C4-2B (cell line): ENCODE measurements at regions not wholly inside any gene's neighbourhood (a gene's known extent, or its start where the extent isn't known, plus 50 kb on each side); places are given as distances from the start of the nearest gene placed in this dataset.

Experiments used
- H3K27ac ChIP-seq: fragments of 450-650 bp; 2 replicates; pipeline ENCODE4 v1.5.1; 2017
- ZFX ChIP-seq: fragments of 450-650 bp; IDR thresholded peaks from 2 replicates; pipeline ENCODE4 v1.6.1; 2017
- TF ChIP-seq, protein P1 (sequence below): fragments of 450-650 bp; conservative IDR thresholded peaks from 2 replicates; pipeline ENCODE4 v1.5.1; 2017; ENCODE audit warnings: mild to moderate bottlenecking

GRCh38 chr4:65738134-65738533 lies 67.8 kb upstream of the EPHA5 start:
- TF ChIP-seq ZFX = no peak
- TF ChIP-seq, protein P1, sequence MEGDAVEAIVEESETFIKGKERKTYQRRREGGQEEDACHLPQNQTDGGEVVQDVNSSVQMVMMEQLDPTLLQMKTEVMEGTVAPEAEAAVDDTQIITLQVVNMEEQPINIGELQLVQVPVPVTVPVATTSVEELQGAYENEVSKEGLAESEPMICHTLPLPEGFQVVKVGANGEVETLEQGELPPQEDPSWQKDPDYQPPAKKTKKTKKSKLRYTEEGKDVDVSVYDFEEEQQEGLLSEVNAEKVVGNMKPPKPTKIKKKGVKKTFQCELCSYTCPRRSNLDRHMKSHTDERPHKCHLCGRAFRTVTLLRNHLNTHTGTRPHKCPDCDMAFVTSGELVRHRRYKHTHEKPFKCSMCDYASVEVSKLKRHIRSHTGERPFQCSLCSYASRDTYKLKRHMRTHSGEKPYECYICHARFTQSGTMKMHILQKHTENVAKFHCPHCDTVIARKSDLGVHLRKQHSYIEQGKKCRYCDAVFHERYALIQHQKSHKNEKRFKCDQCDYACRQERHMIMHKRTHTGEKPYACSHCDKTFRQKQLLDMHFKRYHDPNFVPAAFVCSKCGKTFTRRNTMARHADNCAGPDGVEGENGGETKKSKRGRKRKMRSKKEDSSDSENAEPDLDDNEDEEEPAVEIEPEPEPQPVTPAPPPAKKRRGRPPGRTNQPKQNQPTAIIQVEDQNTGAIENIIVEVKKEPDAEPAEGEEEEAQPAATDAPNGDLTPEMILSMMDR = no peak
- no peak overlapping the region for H3K27ac ChIP-seq

GRCh38 chr4:65737672-65738071 lies 67.4 kb upstream of the EPHA5 start:
- no peak for TF ChIP-seq ZFX
- TF ChIP-seq, protein P1 = no peak
- no peak overlapping the region for H3K27ac ChIP-seq

DNA sequence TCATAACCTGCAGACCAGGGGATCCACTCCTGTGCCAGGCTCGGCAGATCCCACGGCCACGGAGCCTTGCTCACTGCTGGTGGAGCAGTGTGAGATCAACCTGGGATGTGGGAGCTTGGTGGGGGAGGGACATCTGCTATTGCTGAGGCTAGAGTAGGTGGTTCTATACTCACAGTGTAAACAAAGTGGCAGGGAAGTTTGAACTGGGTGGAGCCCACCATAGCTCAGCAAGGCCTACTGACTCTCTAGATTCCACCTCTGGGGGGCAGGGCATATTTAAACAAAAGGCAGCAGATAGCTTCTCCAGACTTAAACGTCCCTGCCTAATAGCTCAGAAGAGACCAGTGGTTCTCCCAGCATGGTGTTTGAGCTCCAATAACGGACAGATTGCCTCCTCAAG lies 54.7 kb upstream of the EPHA5 start:
- TF ChIP-seq, protein P1 = no peak
- no peak for TF ChIP-seq ZFX
- H3K27ac ChIP-seq = no peak overlapping the region
